ENCODE measurements at regions not wholly inside any gene's neighbourhood (a gene's known extent, or its start where the extent isn't known, plus 50 kb on each side); places are given as distances from the start of the nearest gene placed in this dataset.
"Not testable (repeated sequence)": the region's sequence is repeated elsewhere in the genome, so short reads cannot be mapped to it uniquely, and the experiment has no call there.

DNA sequence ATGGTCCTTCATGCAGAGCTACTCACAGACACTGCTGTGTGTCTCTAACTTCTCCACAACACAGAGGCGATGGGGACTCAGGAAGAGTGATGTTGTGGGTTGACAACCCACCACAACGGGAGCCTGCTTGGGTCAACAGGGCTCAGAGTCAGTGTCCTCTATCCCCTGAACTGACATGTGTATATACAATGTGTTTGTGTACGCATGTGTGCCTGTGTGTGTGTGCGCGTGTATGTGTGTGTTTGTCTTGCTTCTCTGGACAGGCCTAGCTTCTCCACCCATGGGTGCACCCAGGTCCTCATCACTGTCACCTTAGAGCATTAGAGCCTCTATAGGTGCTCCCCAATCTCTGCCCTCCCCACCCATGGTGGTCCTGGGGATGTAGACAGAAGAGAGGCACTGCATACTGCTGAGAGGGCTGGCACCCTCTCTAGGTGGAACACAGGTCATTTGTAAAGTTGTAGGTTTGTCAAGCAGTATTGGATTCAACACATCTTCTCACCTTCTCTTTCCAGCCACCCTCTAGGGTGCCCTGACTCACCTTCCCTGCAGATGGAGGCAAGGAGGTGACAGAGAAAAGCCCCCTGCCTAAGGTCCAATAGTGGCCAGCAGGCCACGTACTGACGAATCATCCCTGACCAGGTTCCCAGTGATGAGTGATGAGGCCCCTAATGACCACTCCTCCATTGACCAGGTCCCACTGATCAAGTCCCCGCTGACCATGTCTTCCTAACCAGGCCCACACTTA lies 249.5 kb downstream of the CWH43 start:
- TF ChIP-seq, protein P1, sequence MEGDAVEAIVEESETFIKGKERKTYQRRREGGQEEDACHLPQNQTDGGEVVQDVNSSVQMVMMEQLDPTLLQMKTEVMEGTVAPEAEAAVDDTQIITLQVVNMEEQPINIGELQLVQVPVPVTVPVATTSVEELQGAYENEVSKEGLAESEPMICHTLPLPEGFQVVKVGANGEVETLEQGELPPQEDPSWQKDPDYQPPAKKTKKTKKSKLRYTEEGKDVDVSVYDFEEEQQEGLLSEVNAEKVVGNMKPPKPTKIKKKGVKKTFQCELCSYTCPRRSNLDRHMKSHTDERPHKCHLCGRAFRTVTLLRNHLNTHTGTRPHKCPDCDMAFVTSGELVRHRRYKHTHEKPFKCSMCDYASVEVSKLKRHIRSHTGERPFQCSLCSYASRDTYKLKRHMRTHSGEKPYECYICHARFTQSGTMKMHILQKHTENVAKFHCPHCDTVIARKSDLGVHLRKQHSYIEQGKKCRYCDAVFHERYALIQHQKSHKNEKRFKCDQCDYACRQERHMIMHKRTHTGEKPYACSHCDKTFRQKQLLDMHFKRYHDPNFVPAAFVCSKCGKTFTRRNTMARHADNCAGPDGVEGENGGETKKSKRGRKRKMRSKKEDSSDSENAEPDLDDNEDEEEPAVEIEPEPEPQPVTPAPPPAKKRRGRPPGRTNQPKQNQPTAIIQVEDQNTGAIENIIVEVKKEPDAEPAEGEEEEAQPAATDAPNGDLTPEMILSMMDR (IDR thresholded peaks at IDR 0.05): not testable (repeated sequence)
- TF ChIP-seq EZH2 (IDR thresholded peaks at IDR 0.05; ENCODE audit: borderline replicate concordance, insufficient read depth, low read depth, low read length, poor library complexity, severe bottlenecking): not testable (repeated sequence)
